HCT116 (cell line): ENCODE measurements at regions not wholly inside any gene's neighbourhood (a gene's known extent, or its start where the extent isn't known, plus 50 kb on each side); places are given as distances from the start of the nearest gene placed in this dataset.

Source experiments
- CBX3 ChIP-seq: IDR thresholded peaks from 2 replicates; pipeline ENCODE4 v1.6.1; 2012; ENCODE audit warnings: low read depth
- CEBPB ChIP-seq: IDR thresholded peaks from 2 replicates; pipeline ENCODE4 v1.6.1; 2012; ENCODE audit warnings: low read depth
- ELF1 ChIP-seq: IDR thresholded peaks from 2 replicates; pipeline ENCODE4 v1.6.1; 2012; ENCODE audit warnings: low read depth, borderline replicate concordance
- EZH2 ChIP-seq: fragments of 200-600 bp; sonication (generic); IDR thresholded peaks from 2 replicates; pipeline ENCODE4 v1.6.1; 2017; ENCODE audit warnings: antibody characterized with exemption, mixed run types
- RAD21 ChIP-seq: IDR thresholded peaks from 2 replicates; pipeline ENCODE4 v1.6.1; 2012; ENCODE audit warnings: low read depth, mild to moderate bottlenecking
- SIN3A ChIP-seq: IDR thresholded peaks from 2 replicates; pipeline ENCODE4 v1.6.1; 2012; ENCODE audit warnings: low read depth
- SP1 ChIP-seq: IDR thresholded peaks from 2 replicates; pipeline ENCODE4 v1.6.1; 2012; ENCODE audit warnings: low read depth
- SRF ChIP-seq: IDR thresholded peaks from 2 replicates; pipeline ENCODE4 v1.6.1; 2012; ENCODE audit warnings: low read depth
- YY1 ChIP-seq: IDR thresholded peaks from 2 replicates; pipeline ENCODE4 v1.6.1; 2011; ENCODE audit warnings: low read length, low read depth, moderate library complexity, mild to moderate bottlenecking; ENCODE audit not compliant: insufficient replicate concordance; ENCODE audit errors: extremely low read depth
- ZFX ChIP-seq: fragments of 450-650 bp; IDR thresholded peaks from 2 replicates; pipeline ENCODE4 v1.6.1; 2017
- TF ChIP-seq, protein P1 (sequence below), 3 experiments: fragments of 200-600 bp in 1 of 3; sonication (generic) in 1 of 3; IDR thresholded peaks in 2 of 3; conservative IDR thresholded peaks in 1 of 3; 2 replicates each; pipeline ENCODE4 v1.5.1; 2012 to 2017; ENCODE audit warnings: low read depth in 2 of 3, low read length in 2 of 3, antibody characterized with exemption in 1 of 3, borderline replicate concordance in 1 of 3, control low read depth in 1 of 3, mild to moderate bottlenecking in 1 of 3, mixed read lengths in 1 of 3, mixed run types in 1 of 3, moderate library complexity in 1 of 3; ENCODE audit not compliant: insufficient read depth in 1 of 3
- TF ChIP-seq, protein P2 (sequence below): IDR thresholded peaks from 2 replicates; pipeline ENCODE4 v1.6.1; 2011; ENCODE audit warnings: mild to moderate bottlenecking, low read length, moderate library complexity; ENCODE audit not compliant: insufficient replicate concordance; ENCODE audit errors: extremely low read depth
- TF ChIP-seq, protein P3 (sequence below): IDR thresholded peaks from 2 replicates; pipeline ENCODE4 v1.6.1; 2012

DNA sequence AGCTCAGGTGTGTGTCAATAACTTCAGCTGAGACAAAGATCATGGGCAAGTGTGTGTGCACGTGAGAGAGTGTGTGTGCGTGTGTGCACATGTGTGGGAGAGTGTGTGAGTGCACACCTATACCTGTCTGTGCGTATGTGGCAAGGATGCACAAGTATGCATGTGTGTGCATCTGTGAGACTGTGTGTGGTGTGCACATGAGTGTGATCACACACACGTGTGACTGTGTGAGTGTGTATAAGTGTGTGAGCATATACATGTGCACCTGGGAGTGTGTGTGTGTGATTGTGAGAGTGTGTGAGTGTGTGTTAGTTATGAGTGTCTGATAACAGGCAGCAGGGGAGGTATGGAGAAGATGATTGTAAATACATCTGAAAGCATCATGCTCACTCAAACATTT, 657.3 kb upstream of the PFKP start (continued):
- TF ChIP-seq, protein P1, sequence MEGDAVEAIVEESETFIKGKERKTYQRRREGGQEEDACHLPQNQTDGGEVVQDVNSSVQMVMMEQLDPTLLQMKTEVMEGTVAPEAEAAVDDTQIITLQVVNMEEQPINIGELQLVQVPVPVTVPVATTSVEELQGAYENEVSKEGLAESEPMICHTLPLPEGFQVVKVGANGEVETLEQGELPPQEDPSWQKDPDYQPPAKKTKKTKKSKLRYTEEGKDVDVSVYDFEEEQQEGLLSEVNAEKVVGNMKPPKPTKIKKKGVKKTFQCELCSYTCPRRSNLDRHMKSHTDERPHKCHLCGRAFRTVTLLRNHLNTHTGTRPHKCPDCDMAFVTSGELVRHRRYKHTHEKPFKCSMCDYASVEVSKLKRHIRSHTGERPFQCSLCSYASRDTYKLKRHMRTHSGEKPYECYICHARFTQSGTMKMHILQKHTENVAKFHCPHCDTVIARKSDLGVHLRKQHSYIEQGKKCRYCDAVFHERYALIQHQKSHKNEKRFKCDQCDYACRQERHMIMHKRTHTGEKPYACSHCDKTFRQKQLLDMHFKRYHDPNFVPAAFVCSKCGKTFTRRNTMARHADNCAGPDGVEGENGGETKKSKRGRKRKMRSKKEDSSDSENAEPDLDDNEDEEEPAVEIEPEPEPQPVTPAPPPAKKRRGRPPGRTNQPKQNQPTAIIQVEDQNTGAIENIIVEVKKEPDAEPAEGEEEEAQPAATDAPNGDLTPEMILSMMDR (IDR thresholded peaks at IDR 0.05 in 2 of 3, conservative IDR thresholded peaks at IDR 0.05 in 1 of 3; ENCODE audit: borderline replicate concordance in 1 of 3, insufficient read depth in 1 of 3, low read depth in 2 of 3, low read length in 2 of 3): no peak
- no peak for TF ChIP-seq YY1
- no peak for TF ChIP-seq SP1
- TF ChIP-seq, protein P2, sequence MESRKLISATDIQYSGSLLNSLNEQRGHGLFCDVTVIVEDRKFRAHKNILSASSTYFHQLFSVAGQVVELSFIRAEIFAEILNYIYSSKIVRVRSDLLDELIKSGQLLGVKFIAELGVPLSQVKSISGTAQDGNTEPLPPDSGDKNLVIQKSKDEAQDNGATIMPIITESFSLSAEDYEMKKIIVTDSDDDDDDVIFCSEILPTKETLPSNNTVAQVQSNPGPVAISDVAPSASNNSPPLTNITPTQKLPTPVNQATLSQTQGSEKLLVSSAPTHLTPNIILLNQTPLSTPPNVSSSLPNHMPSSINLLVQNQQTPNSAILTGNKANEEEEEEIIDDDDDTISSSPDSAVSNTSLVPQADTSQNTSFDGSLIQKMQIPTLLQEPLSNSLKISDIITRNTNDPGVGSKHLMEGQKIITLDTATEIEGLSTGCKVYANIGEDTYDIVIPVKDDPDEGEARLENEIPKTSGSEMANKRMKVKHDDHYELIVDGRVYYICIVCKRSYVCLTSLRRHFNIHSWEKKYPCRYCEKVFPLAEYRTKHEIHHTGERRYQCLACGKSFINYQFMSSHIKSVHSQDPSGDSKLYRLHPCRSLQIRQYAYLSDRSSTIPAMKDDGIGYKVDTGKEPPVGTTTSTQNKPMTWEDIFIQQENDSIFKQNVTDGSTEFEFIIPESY: no peak
- TF ChIP-seq SIN3A: no peak
- no peak for TF ChIP-seq ZFX
- no peak for TF ChIP-seq EZH2
- no peak for TF ChIP-seq ELF1
- TF ChIP-seq, protein P3, sequence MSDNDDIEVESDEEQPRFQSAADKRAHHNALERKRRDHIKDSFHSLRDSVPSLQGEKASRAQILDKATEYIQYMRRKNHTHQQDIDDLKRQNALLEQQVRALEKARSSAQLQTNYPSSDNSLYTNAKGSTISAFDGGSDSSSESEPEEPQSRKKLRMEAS: no peak
- no peak for TF ChIP-seq RAD21
- TF ChIP-seq CEBPB: no peak
- no peak for TF ChIP-seq SRF
- no peak for TF ChIP-seq CBX3
- TF ChIP-seq, all 23 proteins: peak for 0
